ENCODE measurements at regions not wholly inside any gene's neighbourhood (a gene's known extent, or its start where the extent isn't known, plus 50 kb on each side); places are given as distances from the start of the nearest gene placed in this dataset.

- TF ChIP-seq CTCF (IDR thresholded peaks at IDR 0.05) (peak; percentile 35 to 62 (median 44)), POLR2A (IDR thresholded peaks at IDR 0.05) (no peak)
Observed at GRCh38 chr20:22333885-22334545, 250.4 kb downstream of the FOXA2 start.
